Globus pallidus (tissue), 1 donor: ENCODE measurements at regions not wholly inside any gene's neighbourhood (a gene's known extent, or its start where the extent isn't known, plus 50 kb on each side); places are given as distances from the start of the nearest gene placed in this dataset.

Source experiments
- DNase-seq: peaks from one replicate; pipeline ENCODE4 v3.0.0-alpha.2; 2015; ENCODE audit warnings: low spot score

- DNase-seq = peak; percentile 85
Observed at GRCh38 chr5:123875561-123876275, 363.7 kb downstream of the CSNK1G3 start.

- peak; percentile 98 for DNase-seq
Observed at GRCh38 chr5:123874600-123875201, 362.7 kb downstream of the CSNK1G3 start.

- DNase-seq = no peak
Observed at GRCh38 chr5:123873846-123874245, 361.9 kb downstream of the CSNK1G3 start.

- no peak for DNase-seq
Observed at GRCh38 chr5:123871373-123871772, 359.4 kb downstream of the CSNK1G3 start.

- DNase-seq = no peak
Observed at GRCh38 chr5:123868881-123869280, 356.9 kb downstream of the CSNK1G3 start.

- DNase-seq = no peak
Observed at GRCh38 chr5:123868267-123868666, 356.3 kb downstream of the CSNK1G3 start.

GRCh38 chr5:123865641-123866040 lies 353.7 kb downstream of the CSNK1G3 start:
- DNase-seq = no peak

- no peak for DNase-seq
Observed at GRCh38 chr5:123864578-123864977, 352.6 kb downstream of the CSNK1G3 start.

- no peak for DNase-seq
Observed at GRCh38 chr5:123858938-123859337, 347.0 kb downstream of the CSNK1G3 start.

- DNase-seq = no peak
Observed at GRCh38 chr5:123856766-123857165, 344.8 kb downstream of the CSNK1G3 start.

GRCh38 chr5:123855609-123856008 lies 343.6 kb downstream of the CSNK1G3 start:
- DNase-seq = no peak

GRCh38 chr5:123845356-123846100 lies 333.6 kb downstream of the CSNK1G3 start:
- no peak for DNase-seq

GRCh38 chr5:123844873-123845272 lies 332.9 kb downstream of the CSNK1G3 start:
- no peak for DNase-seq

GRCh38 chr5:123835421-123835820 lies 323.4 kb downstream of the CSNK1G3 start:
- no peak for DNase-seq

GRCh38 chr5:123830575-123830974 lies 318.6 kb downstream of the CSNK1G3 start:
- no peak for DNase-seq

- DNase-seq = no peak
Observed at GRCh38 chr5:123827811-123828210, 315.8 kb downstream of the CSNK1G3 start.

- no peak for DNase-seq
Observed at GRCh38 chr5:123819833-123820232, 307.9 kb downstream of the CSNK1G3 start.

- no peak for DNase-seq
Observed at GRCh38 chr5:123819386-123819785, 307.4 kb downstream of the CSNK1G3 start.

- DNase-seq = no peak
Observed at GRCh38 chr5:123817267-123817666, 305.3 kb downstream of the CSNK1G3 start.

GRCh38 chr5:123814801-123815470 lies 303.0 kb downstream of the CSNK1G3 start:
- DNase-seq = no peak

- peak; percentile 54 for DNase-seq
Observed at GRCh38 chr5:123813937-123814624, 302.1 kb downstream of the CSNK1G3 start.

- no peak for DNase-seq
Observed at GRCh38 chr5:123813264-123813663, 301.3 kb downstream of the CSNK1G3 start.
